ENCODE measurements at regions not wholly inside any gene's neighbourhood (a gene's known extent, or its start where the extent isn't known, plus 50 kb on each side); places are given as distances from the start of the nearest gene placed in this dataset.

- no peak for DNase-seq
Measured at GRCh38 chr1:218945050-218945449, 228.6 kb upstream of the LYPLAL1 start.

GRCh38 chr1:218946147-218946546 lies 227.5 kb upstream of the LYPLAL1 start:
- no peak for DNase-seq

- DNase-seq = no peak
Measured at GRCh38 chr1:218948446-218948845, 225.2 kb upstream of the LYPLAL1 start.

- DNase-seq = no peak
Measured at GRCh38 chr1:218953386-218953785, 220.3 kb upstream of the LYPLAL1 start.

- DNase-seq = no peak
Measured at GRCh38 chr1:218957971-218958370, 215.7 kb upstream of the LYPLAL1 start.

- no peak for DNase-seq
Measured at GRCh38 chr1:218959784-218960183, 213.9 kb upstream of the LYPLAL1 start.

- DNase-seq = no peak
Measured at GRCh38 chr1:218964471-218965185, 209.1 kb upstream of the LYPLAL1 start.

GRCh38 chr1:218965821-218966220 lies 207.9 kb upstream of the LYPLAL1 start:
- no peak for DNase-seq

- DNase-seq = no peak
Measured at GRCh38 chr1:218967254-218967653, 206.4 kb upstream of the LYPLAL1 start.

GRCh38 chr1:218967836-218968235 lies 205.8 kb upstream of the LYPLAL1 start:
- no peak for DNase-seq

GRCh38 chr1:218969006-218969405 lies 204.7 kb upstream of the LYPLAL1 start:
- no peak for DNase-seq

- DNase-seq = no peak
Measured at GRCh38 chr1:218970397-218970990, 203.2 kb upstream of the LYPLAL1 start.

GRCh38 chr1:218971156-218971555 lies 202.5 kb upstream of the LYPLAL1 start:
- no peak for DNase-seq

GRCh38 chr1:218980881-218981280 lies 192.8 kb upstream of the LYPLAL1 start:
- no peak for DNase-seq

GRCh38 chr1:218982482-218982881 lies 191.2 kb upstream of the LYPLAL1 start:
- no peak for DNase-seq

- DNase-seq = no peak
Measured at GRCh38 chr1:218983433-218983832, 190.2 kb upstream of the LYPLAL1 start.

GRCh38 chr1:218983848-218984247 lies 189.8 kb upstream of the LYPLAL1 start:
- no peak for DNase-seq

- DNase-seq = no peak
Measured at GRCh38 chr1:218985424-218985984, 188.2 kb upstream of the LYPLAL1 start.

- DNase-seq = no peak
Measured at GRCh38 chr1:218986816-218987215, 186.9 kb upstream of the LYPLAL1 start.

GRCh38 chr1:218990019-218990418 lies 183.7 kb upstream of the LYPLAL1 start:
- DNase-seq = no peak

GRCh38 chr1:218991089-218991488 lies 182.6 kb upstream of the LYPLAL1 start:
- DNase-seq = no peak

GRCh38 chr1:218994615-218995014 lies 179.1 kb upstream of the LYPLAL1 start:
- DNase-seq = no peak

- DNase-seq = no peak
Measured at GRCh38 chr1:218995091-218995665, 178.5 kb upstream of the LYPLAL1 start.

- no peak for DNase-seq
Measured at GRCh38 chr1:218996362-218996761, 177.3 kb upstream of the LYPLAL1 start.

All from stimulated activated CD8-positive, alpha-beta memory T cell treated with anti-CD3 and anti-CD28 coated beads, Interleukin-4, amount 100 ng/mL, for 48 hours (primary cell).